Lower leg skin (tissue), 3 donors: ENCODE measurements at regions not wholly inside any gene's neighbourhood (a gene's known extent, or its start where the extent isn't known, plus 50 kb on each side); places are given as distances from the start of the nearest gene placed in this dataset.

Source experiments
- CTCF ChIP-seq, 3 donors: fragments of 450-650 bp; IDR thresholded peaks; one replicate each; pipeline ENCODE4 v1.5.1; 2016; ENCODE audit warnings: antibody characterized with exemption in 3 of 3, mild to moderate bottlenecking in 3 of 3, moderate library complexity in 2 of 3
- POLR2A ChIP-seq, 2 donors: fragments of 450-650 bp; IDR thresholded peaks; one replicate each; pipeline ENCODE4 v1.6.1; 2016 to 2017; ENCODE audit warnings: antibody characterized with exemption in 2 of 2, mild to moderate bottlenecking in 1 of 2, moderate library complexity in 1 of 2

GRCh38 chr6:113600551-113601339 lies 256.4 kb upstream of the MARCKS start:
- TF ChIP-seq CTCF (IDR thresholded peaks at IDR 0.05) (no peak), POLR2A (IDR thresholded peaks at IDR 0.05) (no peak)
